ENCODE measurements at regions not wholly inside any gene's neighbourhood (a gene's known extent, or its start where the extent isn't known, plus 50 kb on each side); places are given as distances from the start of the nearest gene placed in this dataset.

DNA sequence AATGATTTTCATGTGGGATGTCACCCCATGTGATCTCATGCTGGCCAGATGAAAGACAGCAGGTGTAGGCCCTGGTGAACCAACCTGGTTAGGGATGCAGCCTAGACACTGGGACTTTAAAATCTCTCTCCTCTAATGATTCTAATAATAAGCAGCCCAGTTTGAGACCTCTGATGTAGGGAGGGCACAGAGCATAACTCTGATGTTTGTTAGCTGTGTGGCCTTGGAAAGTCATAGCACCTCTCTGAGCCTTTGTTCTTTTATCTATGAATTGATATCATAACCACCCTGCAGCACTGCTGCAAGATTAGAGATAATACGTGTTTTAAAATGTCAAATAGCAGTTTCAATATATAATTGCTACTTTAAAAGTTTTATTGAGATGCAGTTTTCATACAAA, 106.0 kb downstream of the RPL22L1 start:
- TF ChIP-seq POLR2AphosphoS5 (IDR thresholded peaks at IDR 0.05; ENCODE audit: low read depth, low read length) (no peak), TAF1 (IDR thresholded peaks at IDR 0.05; ENCODE audit: borderline replicate concordance, low read depth, low read length) (no peak), POLR2A (IDR thresholded peaks at IDR 0.05; ENCODE audit: low read depth, low read length) (no peak)
- FAIRE-seq (no peak), DNase-seq (ENCODE audit: insufficient read length) (no peak)

DNA sequence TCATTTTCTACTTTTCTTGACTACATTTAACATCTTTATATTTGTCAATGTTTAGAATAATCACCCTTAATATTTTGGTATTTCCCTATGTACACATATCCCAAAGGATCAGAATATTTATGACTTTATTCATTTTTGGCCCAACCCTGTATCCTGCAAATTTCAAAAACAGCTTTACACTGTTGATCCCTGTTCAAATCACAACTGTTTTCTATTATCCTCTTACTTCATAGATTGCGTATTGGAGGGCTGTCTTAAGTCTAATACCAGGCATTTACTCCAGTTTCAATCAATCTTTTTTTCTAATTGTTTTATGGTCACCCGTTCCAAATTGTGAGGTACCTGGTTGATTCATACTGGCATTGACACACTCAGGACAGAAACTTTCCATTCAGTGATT, 107.9 kb downstream of the RPL22L1 start:
- no peak for DNase-seq (ENCODE audit: insufficient read length)
- TF ChIP-seq TAF1 (IDR thresholded peaks at IDR 0.05; ENCODE audit: borderline replicate concordance, low read depth, low read length) (no peak), POLR2A (IDR thresholded peaks at IDR 0.05; ENCODE audit: low read depth, low read length) (no peak), POLR2AphosphoS5 (IDR thresholded peaks at IDR 0.05; ENCODE audit: low read depth, low read length) (no peak)
- FAIRE-seq, result no peak

DNA sequence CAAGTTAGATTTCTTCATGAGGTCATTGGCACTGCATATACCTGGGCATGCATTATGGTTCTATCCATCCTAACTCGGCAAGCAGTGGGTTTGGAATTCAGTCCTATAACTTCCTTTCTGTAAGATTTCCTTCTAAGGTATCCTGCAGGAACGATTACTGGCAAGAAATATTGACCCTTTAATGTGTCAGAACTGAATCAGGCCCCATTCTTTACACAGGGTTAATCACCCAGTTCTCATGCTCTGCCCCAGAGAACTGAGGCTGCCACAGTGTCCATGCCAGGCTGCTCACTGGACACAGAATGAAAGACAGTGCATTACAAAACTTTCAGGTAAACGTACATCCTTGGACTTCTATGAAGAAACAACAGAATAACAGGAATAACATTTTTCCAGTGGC, 108.9 kb downstream of the RPL22L1 start:
- no peak for FAIRE-seq

DNA sequence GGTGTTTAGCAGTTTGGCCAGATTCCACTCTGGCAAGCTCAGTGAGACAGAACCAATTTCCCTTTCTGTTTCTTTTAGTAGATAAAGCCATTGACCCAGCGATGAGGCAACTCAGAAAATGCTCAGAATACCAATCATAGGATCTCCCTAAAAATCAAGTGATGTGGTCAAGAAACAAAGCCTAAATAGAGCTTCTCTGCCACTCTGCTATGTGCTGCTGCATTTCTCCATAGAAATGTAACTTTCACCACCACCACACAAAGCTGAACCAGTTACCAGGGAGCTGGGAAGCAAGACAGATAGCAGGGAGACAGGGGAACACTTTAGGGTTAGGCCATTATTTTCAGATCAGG, 109.8 kb downstream of the RPL22L1 start:
- no peak for TF ChIP-seq TAF1 (IDR thresholded peaks at IDR 0.05; ENCODE audit: borderline replicate concordance, low read depth, low read length)
- TF ChIP-seq POLR2AphosphoS5 (IDR thresholded peaks at IDR 0.05; ENCODE audit: low read depth, low read length), result no peak
- TF ChIP-seq POLR2A (IDR thresholded peaks at IDR 0.05; ENCODE audit: low read depth, low read length), result no peak
- no peak for DNase-seq (ENCODE audit: insufficient read length)
- no peak for FAIRE-seq

More for the DNA sequence above, 108.9 kb downstream of the RPL22L1 start:
- no peak for TF ChIP-seq POLR2A (IDR thresholded peaks at IDR 0.05; ENCODE audit: low read depth, low read length)
- TF ChIP-seq TAF1 (IDR thresholded peaks at IDR 0.05; ENCODE audit: borderline replicate concordance, low read depth, low read length), result no peak
- TF ChIP-seq POLR2AphosphoS5 (IDR thresholded peaks at IDR 0.05; ENCODE audit: low read depth, low read length), result no peak
- no peak for DNase-seq (ENCODE audit: insufficient read length)

DNA sequence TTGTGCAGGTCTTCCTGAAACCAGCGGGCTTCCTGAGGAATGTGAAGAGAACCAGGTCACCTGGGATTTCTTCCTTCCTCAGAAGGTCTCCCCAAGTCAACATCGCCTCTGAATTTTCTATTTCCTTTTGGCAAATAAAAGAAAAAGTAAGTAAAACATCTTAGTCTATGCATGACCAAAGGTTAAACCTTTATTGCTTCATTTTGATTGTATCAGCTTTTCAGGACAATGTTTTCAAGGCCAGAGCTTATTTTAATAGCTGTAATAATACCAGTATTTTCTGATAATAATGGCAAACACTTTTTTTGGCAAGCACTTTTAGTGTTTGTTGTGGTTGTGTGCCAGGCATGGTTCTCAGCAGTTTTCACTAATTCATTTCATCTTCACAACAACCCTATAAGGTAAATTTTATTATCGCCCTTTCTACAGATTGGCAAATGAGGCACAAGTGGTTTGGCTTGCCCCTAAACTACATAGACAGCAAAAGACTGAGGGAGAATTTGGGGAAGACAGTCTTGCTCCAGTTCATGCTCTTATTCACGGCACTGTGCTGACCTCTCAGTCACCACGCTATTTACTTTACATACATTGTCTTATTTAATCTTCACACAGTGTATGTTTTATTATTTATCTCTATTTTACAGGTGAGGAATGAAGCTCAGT, 110.4 kb downstream of the RPL22L1 start:
- no peak for TF ChIP-seq POLR2A (IDR thresholded peaks at IDR 0.05; ENCODE audit: low read depth, low read length)
- no peak for TF ChIP-seq TAF1 (IDR thresholded peaks at IDR 0.05; ENCODE audit: borderline replicate concordance, low read depth, low read length)
- no peak for TF ChIP-seq POLR2AphosphoS5 (IDR thresholded peaks at IDR 0.05; ENCODE audit: low read depth, low read length)
- DNase-seq (ENCODE audit: insufficient read length), result no peak
- FAIRE-seq, result no peak

DNA sequence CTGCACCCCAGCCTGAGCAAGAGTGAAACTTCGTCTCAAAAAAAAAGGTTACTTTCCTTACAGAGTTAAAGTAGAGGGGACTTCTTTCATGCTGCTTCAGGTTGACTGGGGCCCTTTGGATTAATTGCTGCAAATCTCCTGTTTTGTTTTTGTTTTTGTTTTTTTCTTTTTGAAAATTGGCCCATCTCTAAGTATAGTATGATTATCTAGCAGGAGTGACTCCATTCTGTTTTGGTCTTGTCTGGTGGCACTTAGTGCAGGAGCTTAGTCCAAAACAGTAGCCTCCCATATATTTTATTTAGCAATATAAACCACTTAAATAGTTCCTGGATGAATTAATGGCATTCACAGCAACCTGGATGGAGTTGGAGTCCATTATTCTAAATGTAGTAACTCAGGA, 113.0 kb downstream of the RPL22L1 start:
- no peak for DNase-seq (ENCODE audit: insufficient read length)

DNA sequence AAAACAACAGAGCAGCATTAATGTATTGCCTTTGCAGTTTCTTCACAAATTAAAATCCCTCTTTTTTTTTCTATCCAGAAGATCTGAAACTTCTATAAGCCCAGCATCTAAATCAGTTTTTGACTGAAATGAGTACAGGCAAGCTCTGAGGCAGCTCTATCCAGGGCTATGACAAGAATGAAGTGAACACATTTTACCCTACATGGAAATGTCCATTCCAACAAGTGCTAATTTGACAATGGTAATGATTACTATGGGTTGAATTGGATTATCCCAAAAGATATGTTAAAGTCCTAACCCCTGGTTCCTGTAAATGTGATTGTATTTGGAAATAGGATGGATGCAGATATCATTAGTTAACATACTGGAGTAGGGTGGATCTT, 115.7 kb downstream of the RPL22L1 start:
- FAIRE-seq (no peak), DNase-seq (ENCODE audit: insufficient read length) (no peak)
- TF ChIP-seq TAF1 (IDR thresholded peaks at IDR 0.05; ENCODE audit: borderline replicate concordance, low read depth, low read length), result no peak
- no peak for TF ChIP-seq POLR2AphosphoS5 (IDR thresholded peaks at IDR 0.05; ENCODE audit: low read depth, low read length)
- no peak for TF ChIP-seq POLR2A (IDR thresholded peaks at IDR 0.05; ENCODE audit: low read depth, low read length)

More for the DNA sequence above, 113.0 kb downstream of the RPL22L1 start:
- TF ChIP-seq POLR2A (IDR thresholded peaks at IDR 0.05; ENCODE audit: low read depth, low read length), result no peak
- no peak for TF ChIP-seq TAF1 (IDR thresholded peaks at IDR 0.05; ENCODE audit: borderline replicate concordance, low read depth, low read length)
- TF ChIP-seq POLR2AphosphoS5 (IDR thresholded peaks at IDR 0.05; ENCODE audit: low read depth, low read length), result no peak
- FAIRE-seq, result no peak

DNA sequence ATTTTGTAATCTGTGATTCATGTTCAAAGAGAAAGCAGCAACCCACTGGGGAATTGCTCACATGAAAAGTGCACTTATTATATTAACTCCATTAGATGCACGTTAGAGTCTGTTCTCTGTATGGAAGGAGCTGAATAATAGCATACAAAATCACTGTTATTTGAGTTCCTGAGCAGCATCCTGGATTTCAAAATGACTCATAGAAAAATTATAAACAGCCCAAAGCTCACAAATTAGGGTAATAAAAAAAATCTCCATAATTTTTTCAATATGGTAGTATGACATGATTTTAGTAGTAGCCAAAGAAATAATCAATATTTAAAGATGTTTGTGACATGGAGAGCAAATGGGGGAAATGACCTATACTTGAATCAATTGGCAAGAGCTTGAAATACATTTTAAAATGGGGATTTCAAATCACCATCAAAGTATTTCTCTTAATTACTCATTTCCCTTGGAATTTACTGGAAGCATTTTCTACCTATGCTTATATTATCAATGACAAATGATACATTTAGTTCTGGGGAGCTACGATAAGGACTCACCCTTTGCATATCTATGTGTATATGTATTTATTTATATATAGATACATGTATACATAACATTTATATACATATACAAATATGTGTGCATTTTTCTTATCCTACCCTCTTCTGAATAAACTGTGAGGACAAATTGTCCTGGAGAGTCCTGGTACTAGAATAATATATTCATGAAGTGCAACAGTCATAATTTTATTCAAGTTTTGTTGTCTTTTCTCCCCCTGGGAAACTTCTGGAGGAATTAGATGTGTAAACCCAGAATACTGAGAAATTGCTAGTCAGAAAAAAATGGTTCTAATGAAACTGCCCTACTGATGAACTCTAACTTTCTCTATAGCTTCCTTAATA, 116.3 kb downstream of the RPL22L1 start:
- TF ChIP-seq POLR2A (IDR thresholded peaks at IDR 0.05; ENCODE audit: low read depth, low read length), result no peak
- no peak for TF ChIP-seq POLR2AphosphoS5 (IDR thresholded peaks at IDR 0.05; ENCODE audit: low read depth, low read length)
- no peak for TF ChIP-seq TAF1 (IDR thresholded peaks at IDR 0.05; ENCODE audit: borderline replicate concordance, low read depth, low read length)
- FAIRE-seq (no peak), DNase-seq (ENCODE audit: insufficient read length) (no peak)

DNA sequence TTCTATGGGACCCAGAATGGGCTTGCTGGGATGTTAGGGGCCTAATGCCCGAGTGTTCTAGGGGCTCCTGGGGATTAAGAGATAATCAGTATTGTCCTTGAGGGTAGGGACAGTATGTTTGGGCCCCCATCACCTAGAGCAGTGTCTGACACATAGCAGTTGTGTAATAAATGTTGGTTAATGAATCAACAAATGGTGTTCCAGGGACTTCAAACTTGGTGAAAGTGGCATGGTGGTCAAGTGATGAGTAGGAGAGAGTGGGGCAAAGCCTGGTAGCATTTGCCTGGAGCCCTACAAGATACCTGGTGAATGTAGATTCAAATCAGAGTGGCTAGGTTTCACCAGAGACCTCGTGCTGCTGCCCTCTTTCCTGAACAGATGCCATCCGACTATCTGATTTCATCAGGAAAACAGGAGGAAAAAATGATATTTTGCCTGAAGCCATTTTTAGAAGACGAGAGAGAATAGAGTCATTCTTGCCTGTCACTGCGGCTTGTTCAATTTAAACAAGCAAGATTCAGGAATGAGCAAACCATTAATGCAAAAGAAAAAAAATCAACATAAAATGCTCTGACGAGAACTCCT, 117.3 kb downstream of the RPL22L1 start:
- DNase-seq (ENCODE audit: insufficient read length), result no peak
- FAIRE-seq, result no peak
- TF ChIP-seq POLR2AphosphoS5 (IDR thresholded peaks at IDR 0.05; ENCODE audit: low read depth, low read length), result no peak
- TF ChIP-seq TAF1 (IDR thresholded peaks at IDR 0.05; ENCODE audit: borderline replicate concordance, low read depth, low read length), result no peak
- TF ChIP-seq POLR2A (IDR thresholded peaks at IDR 0.05; ENCODE audit: low read depth, low read length), result no peak

DNA sequence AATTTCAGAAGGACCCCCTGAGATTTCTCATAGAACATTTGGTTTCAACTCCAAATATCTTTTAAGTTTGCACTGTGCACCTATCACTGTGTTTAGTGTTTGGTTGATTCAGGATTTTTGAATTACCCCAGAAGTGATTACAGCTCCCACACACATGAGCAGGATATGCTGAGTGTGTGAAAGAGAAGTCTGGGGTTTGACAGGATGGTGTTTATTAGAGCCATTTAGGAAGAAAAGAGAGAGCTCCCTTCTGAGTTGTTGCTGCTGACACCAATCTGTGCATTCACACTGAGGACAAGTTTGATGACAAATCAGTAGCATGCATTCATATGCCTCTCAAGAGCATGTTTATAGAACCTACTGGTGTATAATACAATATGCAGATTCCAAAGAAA, 118.1 kb downstream of the RPL22L1 start:
- no peak for FAIRE-seq
- DNase-seq (ENCODE audit: insufficient read length), result no peak
- TF ChIP-seq POLR2AphosphoS5 (IDR thresholded peaks at IDR 0.05; ENCODE audit: low read depth, low read length) (no peak), POLR2A (IDR thresholded peaks at IDR 0.05; ENCODE audit: low read depth, low read length) (no peak), TAF1 (IDR thresholded peaks at IDR 0.05; ENCODE audit: borderline replicate concordance, low read depth, low read length) (no peak)

DNA sequence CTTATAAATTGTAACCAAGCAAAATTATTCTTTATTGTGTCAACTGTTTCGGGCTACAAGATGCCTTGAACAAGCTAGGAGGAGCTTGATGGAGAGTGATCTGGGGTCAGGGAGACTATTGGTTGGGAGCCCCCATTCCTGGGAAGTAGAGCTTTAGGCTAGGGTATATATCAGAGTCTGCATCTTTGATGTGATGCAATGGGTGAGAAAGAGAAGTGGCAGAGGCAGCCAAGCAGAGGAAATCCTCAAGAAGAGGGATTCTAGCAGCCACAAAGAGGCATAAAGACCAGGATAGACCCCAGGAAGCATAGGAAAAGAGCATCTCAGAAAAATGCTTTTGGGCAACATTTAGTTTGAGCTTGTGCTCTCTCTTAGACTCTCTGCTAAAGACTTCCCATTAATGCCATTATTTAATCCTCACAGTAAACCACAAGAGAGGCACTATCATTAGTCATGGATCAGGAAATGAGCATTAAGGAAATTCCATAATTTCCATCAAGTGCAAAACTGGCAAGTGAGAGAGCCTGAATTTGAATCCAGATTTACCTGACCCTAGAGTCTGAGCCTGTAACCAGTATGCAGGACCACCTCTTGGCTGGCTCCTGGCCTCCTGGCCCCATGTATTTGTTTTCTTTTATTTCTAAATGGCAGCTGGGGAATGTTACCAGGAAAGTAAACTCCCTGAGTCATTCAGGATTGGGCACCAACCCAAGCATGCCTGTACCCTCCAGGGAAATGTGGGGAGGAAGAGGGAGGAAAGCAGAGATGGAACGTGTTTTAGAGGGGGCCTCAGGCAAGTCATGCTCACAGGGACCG, 118.7 kb downstream of the RPL22L1 start:
- no peak for TF ChIP-seq POLR2A (IDR thresholded peaks at IDR 0.05; ENCODE audit: low read depth, low read length)
- no peak for TF ChIP-seq TAF1 (IDR thresholded peaks at IDR 0.05; ENCODE audit: borderline replicate concordance, low read depth, low read length)
- no peak for TF ChIP-seq POLR2AphosphoS5 (IDR thresholded peaks at IDR 0.05; ENCODE audit: low read depth, low read length)
- FAIRE-seq, result no peak
- no peak for DNase-seq (ENCODE audit: insufficient read length)
